NCI-H345 (cell line): ENCODE measurements at regions not wholly inside any gene's neighbourhood (a gene's known extent, or its start where the extent isn't known, plus 50 kb on each side); places are given as distances from the start of the nearest gene placed in this dataset.

Experiments used
- DNase-seq: peaks from one replicate; lab custom pipeline; 2025; lab: John Stamatoyannopoulos, UW

- DNase-seq: no peak
These were observed 63.0 kb downstream of the NCOR2 start for GRCh38 chr12:124504273-124505000.

DNA sequence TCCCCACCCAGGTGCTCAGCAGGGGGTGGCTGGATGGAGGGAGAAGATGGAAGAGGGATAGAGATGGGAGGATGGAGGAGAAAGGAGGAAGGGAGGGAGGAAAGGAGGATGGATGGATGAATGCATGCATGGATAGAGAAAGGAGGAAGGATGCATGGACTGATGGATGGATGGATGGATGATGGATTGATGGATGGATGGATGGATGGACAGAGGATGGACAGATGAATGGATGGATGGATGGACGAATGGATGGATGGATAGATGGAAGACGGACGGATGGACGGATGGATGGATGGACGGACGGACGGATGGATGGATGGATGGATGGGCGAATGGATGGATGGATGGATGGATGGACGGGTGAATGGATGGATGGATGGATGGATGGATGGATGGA lies 64.1 kb downstream of the NCOR2 start:
- DNase-seq: no peak

- DNase-seq: no peak
These were observed 65.0 kb downstream of the NCOR2 start for GRCh38 chr12:124502379-124502778.

DNA sequence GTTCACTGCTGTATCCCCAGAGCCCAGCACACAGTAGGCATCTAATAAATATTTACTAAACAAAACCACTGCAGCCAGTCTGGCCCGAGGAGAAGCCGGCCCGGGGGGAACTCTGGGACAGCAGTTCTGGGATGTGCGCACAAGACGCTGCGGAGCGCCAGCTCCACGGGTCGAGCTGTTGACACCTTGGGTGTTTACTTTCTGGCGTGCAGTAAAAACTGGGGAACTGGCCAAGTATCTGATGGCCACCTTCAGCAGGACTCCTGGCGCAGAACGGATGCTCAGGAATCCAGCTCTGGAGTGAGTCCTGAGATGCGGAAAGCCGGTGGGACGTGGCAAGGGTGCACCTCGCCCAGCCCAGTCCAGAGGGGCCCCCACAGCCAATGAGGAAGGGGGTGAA lies 65.6 kb downstream of the NCOR2 start:
- DNase-seq: no peak

DNA sequence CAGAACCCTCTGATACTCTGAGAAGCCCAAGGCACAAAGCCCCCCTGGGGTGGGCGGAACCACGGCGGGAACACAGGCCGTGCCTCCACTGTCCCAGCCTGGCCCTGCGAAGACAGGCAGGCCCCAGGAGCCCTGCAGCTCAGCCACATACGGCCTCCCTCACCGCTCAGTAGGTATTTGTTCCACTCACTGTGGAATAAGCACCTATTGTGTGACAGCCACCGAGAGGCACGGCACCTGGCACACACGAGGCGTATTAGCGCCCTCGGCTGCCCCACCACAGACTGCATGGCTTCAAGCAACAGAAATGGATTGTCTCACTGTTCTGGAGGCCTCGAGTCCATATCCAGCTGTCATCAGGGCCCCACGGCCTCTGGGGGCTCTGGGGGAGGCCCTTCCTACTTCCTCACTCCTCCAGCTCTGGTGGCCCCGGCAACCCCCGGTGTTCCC lies 66.3 kb downstream of the NCOR2 start:
- DNase-seq: no peak

- DNase-seq: no peak
These were observed 67.5 kb downstream of the NCOR2 start for GRCh38 chr12:124499898-124500244.

- DNase-seq: no peak
These were observed 68.1 kb downstream of the NCOR2 start for GRCh38 chr12:124499190-124499753.

- no peak for DNase-seq
These were observed 68.9 kb downstream of the NCOR2 start for GRCh38 chr12:124498275-124499189.

DNA sequence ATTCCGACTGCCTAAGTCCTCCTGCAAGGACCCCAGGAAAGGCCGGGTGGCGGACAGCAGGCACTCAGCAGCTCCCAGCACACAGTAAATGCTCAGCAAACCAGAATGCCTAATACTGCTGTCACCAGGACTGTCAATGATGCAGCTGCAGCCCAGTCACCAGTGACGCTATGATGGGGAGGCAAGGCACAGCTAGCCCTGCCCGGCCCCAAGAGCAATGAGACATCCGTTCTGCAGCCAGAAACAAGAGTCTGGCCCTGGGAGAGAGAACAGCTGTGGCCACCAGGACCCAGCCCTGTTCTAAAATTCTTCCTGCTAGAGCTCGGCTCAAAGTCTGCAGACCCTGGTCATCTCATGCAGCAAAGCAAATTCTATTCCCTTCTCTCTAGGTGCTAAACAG lies 69.8 kb downstream of the NCOR2 start:
- no peak for DNase-seq

- DNase-seq: no peak
These were observed 70.4 kb downstream of the NCOR2 start for GRCh38 chr12:124497039-124497438.

- DNase-seq: no peak
These were observed 70.8 kb downstream of the NCOR2 start for GRCh38 chr12:124496584-124496983.

DNA sequence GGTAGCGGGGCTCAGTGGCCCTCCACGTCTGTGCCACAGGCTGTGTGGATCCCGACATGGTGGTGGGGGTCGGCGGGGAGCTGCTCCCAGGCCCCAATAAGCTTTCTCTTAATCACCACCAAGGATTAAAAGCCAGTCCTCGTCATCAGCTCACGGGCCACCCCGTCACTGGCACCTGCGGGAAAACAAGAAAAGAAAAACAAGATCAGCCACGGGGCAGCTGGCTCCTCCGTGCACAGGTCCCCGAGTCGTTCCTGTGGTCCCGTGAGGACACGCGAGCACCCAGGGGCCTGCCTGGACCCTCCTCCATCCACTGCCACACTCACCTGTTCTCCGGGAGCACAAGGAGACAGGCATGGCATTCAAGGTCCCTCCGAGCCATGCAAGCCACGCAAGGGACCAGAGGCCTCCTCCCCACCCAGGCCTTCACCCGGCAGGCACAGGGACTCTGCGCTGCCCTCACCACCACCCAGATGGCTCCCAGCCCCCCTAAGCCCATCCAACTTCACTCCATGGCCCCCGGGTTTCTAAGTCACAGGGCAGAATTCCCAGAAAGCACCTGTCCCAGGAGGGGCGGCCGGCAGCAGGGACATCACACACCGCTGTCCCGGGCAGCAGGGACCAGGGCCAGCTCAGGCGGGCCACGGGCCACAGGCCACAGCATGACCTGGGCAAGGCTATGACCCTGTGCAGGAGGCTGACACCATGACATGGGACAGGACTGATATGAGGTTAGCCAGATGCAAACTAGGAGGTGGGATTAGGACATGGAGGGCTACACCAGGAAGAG lies 72.0 kb downstream of the NCOR2 start:
- no peak for DNase-seq

DNA sequence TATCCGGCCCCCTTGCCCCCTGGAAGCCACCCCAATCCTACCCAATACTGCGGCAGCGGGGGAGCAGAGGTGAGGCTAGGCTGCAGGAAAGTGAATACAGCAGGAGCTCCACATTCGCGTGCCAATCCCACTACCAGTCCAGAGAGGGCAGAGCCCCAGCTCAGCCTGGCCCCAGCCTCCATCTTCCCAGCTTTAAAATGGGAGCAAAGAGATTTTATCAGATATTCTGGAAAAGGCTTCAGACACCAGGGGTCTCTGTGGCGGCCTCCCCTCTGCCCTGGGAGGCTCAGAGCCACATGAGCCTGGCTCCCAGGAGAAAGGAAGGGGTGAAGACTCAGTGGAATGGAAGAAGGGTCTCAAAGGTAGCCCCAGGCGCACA lies 72.7 kb downstream of the NCOR2 start:
- no peak for DNase-seq

DNA sequence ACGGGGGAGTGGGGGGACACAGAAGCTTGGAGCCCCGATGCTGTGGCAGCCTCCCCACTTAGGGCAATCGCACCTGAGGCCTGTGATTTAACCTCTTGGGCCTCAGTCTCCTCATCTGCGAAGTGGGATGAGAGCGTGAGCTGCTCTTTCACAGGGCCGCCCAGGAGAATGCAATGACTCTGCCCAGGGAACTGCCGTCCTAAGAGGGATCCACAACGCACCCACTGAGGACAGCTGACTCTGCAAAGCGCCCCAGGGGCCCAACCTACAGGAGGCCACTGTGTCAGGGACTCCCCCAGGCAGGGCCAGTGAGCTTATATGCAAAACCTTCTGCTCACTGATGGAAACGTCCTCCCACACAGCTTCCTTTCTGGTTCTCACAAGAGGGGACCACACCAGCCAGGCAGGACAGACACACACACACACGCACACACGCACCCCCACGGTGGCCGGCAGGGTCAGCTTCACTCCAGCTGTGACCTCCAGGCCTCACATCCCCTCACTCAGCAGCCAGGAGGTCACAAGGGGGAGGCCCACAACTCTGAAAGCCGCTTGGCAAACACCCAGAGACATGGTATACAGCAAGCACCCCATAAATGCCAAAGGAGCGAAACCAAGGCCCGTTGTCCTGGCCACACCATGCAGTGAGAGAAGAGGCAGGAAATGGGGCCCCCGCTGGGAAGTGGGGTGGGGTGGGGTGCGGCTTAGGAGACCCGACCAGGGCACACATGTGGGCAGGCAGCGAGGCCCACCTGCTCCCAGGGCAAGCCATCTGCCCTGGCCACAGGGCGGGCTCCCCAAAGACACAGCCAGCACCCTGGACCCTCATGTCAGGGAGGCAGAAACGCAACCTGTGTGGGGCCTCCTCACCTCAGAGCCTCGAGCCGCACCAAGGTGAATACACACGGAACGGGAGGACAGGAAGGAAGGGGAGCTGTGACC lies 73.3 kb downstream of the NCOR2 start:
- DNase-seq: no peak

DNA sequence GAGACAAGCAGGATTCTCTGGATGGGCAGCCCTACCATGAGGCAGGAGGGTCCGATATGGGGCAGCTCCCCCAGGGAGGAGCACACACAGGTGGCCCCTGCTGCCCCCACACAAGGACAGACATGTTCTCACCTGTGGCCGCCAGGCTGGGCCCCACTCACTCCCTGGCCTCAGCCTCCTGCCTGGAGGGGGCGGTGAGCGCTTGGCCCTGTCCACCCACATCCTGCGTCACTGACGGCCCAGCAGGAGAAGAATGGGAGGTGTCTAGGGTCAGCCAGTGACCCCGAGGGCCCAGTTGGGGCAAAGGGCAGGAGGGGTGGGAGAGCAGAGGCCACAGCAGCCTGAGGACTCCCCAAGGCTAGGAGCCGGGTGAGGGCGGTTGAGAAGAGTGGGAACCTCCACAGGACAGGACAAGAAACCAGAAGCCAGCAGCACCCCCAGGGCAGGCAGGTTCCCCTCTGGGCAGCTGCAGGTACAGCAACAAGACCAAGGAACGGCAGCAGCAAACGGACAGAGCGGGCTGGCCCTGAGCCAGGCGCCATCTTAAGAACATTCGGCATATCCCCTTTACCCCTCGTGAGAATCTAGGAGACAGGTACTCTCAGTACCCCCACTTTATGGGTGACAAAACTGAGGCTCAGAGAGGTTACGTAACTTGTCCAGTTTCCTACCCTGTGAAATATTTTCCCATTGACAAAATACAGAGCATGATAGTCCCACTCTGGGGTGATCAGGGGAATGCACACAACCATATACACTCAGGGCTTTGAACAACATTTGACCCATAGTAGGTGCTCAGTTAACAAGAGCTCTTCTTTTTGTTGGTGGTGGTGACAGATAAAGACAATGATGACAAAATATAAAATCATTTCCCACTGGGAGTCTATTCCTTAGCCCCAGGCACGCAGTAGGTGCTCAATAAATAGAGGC lies 74.3 kb downstream of the NCOR2 start:
- DNase-seq: no peak

- no peak for DNase-seq
These were observed 75.5 kb downstream of the NCOR2 start for GRCh38 chr12:124491856-124492420.

DNA sequence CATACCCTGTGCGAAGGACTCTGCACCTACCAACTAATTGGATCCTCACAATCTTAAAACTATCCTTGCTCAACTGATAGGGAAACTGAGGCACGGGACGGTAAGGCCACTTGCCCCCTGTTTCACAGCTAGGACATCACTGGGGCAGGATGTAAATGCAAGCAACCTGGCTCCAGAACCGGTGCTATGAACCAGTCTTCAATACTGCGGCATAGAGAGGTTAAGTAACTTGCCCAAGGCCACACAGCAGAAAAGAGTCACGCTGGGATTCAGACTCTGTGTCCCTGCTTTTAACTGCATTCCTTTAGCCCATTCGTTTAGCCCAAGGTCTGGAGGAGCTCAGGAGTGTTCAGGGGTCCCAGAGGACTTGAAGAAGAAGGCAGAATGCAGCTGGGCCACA lies 76.1 kb downstream of the NCOR2 start:
- DNase-seq: no peak

GRCh38 chr12:124490584-124491305 lies 76.7 kb downstream of the NCOR2 start:
- no peak for DNase-seq
